Renal pelvis (tissue), 1 donor: ENCODE measurements at regions not wholly inside any gene's neighbourhood (a gene's known extent, or its start where the extent isn't known, plus 50 kb on each side); places are given as distances from the start of the nearest gene placed in this dataset.
A peak's percentile ranks its signal among the peaks of the same experiment; 100 is the strongest.
"Not testable (repeated sequence)": the region's sequence is repeated elsewhere in the genome, so short reads cannot be mapped to it uniquely, and the experiment has no call there.

Experiments
- DNase-seq: peaks from one replicate; pipeline ENCODE4 v3.0.0-alpha.2; 2013

DNA sequence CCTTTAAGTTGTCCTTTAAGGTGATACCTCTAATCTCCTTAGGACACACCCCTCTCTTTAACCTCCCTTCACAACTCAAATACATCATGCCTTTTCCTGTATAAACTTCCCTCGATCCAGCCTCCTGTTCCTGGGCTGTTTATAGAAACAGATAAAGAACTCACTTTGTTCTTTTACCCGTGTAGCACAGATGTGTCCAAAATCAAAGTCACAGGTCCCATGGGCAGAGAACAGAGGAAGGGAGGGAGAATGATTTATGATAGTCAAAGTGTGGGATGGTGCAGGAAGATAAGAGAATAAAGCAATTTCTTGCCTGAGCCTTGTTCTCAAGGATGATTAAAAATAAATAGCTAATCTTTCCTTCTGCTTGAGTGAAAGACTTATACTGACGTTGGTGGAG is 50.3 kb upstream of the CABCOCO1 start:
- peak; percentile 40 for DNase-seq

DNA sequence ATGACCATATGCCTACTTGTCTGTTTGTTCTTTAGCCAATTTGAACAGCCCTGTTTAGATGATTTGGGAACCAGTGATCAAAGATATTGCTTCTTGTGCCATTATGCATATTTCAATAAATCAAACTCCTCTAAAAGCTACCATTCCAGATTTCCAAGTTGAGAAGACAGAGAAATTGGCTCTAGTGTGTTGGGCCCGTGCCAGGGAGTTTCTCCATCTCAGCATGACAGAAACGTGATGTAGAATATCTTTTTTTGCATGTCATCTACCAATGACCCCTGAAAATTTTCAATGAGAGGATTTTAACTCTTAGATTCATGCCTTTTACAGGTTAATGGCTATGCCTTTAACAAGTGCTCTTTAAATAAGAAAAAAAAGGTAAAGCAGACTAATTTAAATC is 50.7 kb upstream of the CABCOCO1 start:
- no peak for DNase-seq

DNA sequence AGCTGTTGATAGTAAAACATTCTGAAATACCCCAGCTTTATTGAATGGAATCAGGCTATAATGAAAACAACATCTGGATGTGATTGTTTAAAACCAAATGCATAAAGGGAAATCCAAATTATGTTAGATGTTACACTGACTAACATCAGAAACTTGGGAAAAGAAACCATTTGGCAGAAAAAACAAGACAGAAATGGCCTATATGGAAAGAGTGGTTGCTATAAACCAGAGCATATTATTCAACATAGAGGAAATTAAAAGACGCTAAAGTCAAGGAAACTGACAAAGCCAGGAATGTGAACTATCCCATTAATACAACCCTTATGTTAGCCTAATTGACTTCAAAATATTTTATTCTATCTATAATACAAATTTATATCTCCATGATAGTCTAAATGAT is 53.0 kb upstream of the CABCOCO1 start:
- DNase-seq = no peak

DNA sequence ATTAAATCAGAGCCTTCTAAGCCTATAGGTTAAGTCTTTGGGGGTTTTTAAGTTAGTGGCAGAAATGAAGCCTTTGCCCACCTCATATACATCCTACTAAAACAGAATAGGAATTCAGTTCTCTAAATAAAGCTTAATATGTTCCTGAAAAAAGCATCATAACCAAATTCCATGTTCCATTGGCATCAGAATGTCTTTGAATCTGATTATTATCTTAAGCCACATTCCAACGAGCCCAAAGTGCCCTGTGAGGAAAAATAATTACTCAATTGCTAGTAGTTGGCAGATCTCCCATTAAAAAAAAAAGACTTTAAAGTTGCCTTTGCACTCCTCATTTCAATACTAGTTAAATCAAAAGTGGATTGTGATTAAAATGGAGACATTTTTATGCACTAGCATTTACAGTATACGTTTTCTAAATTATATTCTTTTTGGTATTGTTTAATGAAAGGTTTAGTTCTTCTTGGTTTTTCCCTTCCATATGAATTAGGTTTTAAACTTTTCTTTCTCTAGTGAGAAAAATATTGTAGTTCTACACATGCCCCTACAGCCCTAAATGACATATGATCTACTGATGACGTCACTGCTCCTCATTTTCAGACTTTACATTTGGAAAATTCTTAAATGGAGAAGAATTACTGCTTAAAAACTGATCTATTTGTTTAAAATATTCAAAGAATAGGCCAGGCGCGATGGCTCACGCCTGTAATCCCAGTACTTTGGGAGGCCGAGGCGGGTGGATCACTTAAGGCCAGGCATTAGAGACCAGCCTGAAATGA is 54.3 kb upstream of the CABCOCO1 start:
- no peak for DNase-seq

DNA sequence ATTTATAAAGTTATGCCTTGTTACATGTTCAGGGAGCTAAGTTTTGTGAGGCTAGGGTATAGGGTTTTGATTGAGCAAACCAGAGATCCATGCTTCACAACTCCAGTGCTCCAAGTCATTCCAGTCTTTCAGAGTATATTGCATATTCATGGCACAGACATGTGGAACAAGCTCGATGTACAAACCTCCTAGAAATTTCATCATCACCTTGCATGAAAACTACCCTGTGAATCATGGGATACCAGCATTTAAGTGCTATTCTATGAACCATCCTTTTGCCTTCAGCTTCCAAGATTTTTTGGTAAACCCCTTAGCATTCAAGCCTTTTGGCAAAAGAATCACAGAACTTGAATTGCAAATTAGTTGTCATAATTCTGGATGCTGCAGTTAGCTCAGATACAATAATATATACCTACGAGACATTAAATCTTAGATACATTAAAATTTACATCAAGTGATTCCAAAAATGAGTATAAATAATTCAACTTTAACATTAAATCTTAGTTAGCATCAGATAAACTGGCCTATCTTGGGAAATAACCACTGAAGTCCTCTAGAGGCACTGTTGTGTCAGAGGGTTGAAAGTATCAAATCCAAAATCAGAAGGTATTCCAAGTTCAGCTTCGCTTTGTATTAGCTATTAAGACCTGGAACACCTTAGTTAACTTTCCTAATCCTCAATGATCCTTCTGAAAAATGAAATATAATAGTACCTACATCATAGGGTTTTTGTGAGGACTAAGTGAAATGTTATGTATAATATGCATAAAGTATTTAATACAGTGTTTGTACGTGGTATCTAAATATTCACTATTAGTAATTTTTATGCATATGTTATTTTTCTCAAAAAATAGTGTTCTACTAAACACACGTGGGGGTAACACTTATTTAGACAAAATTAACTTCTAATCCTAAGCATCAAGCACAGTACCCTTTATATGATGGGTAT is 55.5 kb upstream of the CABCOCO1 start:
- DNase-seq = no peak

DNA sequence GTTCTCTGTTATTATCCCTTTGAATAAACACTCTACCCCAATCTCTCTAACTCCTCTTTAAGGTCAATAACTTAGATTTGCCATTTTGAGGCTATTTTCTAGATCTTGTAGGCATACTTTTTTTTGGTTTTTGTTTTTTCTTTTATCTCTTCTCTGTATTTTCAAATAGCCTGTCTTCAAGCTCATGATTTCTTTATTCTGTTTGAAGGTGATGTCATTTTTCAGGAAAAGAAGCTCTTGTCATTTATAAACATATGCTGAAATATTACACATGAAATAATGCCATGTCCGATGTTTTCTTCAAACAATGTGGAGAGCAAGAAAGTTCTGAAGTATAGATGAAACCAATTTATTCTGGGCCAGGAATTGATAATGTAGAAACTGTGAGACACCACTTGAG is 57.5 kb upstream of the CABCOCO1 start:
- no peak for DNase-seq

DNA sequence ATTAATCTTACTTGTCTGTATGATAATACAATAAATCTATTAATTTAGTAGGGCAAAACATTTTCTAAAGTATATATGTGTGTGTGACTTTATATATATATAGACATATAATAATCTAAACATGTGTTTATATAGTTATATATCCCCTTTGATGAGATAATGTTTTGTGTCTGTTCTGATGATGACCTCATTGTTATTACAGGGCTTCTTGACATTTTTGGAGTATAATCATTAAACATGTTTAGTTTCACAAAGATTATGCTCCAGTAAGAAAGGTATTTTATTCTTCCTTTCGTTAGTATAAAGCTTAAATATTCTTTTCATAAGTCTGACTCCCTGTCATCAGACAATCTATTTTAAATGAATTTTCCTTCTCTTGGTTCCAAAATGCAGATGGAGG is 62.3 kb upstream of the CABCOCO1 start:
- no peak for DNase-seq

DNA sequence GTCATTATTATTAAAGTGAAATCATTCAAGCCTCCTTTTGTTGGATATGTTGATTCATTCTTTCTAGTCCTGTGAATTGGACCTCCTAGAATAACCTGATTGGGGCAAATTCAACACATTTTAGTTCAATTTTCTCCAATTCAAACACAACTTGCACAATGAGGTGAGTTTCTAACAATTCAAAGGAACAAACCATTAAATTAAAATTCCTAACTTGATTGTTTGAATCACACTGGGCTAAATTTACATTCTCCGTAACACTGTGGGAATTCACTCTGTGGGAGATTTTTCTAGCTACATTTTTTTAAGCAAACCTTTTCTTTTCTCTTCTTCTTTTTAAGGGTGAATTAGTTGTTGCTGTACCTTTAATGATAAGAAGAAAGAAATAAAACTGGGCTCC is 68.3 kb upstream of the CABCOCO1 start:
- DNase-seq = no peak

DNA sequence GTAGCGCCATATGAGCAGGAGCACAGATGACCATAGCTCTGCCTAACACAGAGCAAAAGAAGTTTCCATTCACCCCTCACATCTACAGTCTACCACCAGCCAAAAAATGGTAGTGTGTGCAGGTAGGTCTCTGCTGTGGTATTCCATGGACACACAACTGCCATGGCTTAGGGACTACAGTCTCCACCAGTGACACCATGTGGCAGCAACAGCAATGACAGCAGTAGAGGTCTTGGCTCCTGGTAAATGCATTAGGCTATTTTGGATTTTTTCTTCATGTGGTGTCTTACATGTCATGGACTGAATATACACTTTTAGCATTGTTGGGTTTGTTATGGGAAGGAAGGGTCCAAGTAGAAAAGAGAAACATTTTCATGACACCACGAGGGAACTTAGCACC is 70.1 kb upstream of the CABCOCO1 start:
- no peak for DNase-seq

DNA sequence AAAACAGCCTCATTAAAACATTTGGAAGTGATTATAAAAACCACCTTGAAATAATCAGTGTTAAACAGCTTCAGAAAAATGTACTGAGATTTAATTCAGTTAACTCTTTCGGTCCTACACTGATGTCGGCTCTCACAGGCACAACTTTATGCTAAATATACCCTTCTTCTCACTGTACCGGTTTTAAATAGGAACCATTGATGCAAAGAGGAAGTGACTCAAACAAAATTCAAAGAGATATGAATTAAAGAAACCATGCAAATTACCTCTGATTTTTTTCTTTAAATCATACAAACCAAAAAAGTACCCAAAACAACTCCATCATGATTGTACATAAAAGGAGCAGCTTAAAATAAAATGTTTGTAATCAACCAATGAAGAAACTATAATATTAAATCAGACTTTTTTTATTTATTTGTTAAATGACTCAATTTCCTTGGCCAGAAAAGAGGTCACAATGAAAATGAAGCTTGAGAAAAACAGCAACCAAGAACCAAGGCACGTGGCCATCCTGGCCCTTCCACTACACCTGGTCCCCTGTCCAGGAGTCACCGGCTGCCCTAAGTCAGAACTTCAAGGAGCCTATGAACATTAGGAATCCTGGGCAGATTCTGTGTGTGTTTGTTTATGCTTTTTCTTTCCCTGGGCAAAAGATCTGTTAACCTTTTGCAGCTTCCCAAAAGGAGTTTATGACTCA is 73.0 kb upstream of the CABCOCO1 start:
- DNase-seq = no peak

DNA sequence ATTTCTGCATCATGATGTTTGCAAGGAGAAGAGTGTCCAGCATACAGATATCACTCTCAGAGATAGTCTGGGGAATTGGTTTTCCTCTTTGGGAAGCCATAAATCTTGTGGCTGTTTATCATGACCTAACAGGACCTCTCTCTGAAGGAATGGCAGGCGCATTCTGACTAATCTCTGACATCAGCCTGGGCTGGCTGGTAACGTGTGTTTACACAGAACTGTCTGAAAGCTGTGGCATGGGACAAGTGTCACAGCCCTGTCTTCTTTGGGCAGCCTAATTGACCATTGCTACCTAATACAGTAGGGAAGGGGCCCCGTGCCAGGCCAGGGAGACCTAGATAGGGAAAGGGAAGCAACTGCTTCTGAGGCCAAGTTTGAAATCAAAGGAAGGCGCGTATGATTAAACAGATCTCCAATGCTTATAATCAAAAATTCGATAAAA is 73.9 kb upstream of the CABCOCO1 start:
- no peak for DNase-seq

DNA sequence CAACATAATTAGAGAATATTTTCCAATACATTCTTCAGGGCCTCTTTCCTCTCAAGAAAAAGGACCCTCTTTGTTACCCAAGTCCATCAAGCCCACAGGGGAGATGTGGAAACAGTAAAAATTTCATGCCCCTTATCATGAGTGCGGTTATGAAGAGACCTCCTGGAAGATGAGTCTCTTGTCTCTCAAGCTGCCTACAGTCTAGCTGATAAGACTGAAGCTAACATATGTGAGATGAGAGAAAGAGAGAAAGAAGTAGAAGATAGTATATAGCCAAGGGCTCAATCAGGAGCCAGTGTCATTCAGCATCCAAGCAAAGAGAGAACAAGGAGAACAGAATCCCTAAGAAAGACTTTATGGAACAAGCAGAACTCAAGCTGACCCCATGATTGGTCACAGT is 75.9 kb upstream of the CABCOCO1 start:
- no peak for DNase-seq

DNA sequence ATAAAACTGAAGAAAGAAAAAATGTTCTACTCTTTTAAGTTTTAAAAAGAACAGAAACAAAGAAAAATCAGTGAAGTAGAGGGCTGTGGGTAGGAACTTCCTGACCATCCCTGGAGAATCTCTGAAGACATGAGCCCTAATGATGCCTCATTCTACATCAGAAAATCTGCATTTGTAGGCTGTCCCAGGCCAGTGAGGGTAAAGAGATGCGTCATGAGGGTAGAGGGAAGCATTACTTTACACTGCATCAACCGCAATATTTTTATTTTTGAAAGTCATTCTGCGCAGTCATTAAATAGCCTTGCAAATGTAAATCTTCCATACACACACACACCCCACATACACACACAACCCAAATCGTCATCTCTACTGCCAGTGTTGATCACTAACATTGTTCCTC is 82.1 kb upstream of the CABCOCO1 start:
- no peak for DNase-seq

DNA sequence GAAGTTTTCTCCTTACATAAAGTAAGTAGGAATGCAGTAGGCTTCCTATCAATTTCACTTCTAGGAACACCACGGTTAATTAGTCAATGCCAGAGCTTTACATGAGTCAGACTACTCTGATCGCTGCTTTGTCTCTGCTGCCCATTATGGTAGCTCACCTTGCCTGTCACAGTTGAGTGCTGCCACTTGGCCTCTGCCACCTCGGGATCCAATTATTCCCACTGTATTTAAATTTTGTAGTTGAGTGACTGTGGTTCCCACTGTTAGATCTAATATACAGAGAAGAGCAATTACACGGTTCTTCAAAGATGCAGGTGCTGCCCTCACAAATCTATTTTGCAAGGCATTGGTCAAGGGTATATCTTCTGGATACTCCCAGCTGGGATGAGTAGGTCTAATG is 92.5 kb upstream of the CABCOCO1 start:
- not testable (repeated sequence) for DNase-seq

DNA sequence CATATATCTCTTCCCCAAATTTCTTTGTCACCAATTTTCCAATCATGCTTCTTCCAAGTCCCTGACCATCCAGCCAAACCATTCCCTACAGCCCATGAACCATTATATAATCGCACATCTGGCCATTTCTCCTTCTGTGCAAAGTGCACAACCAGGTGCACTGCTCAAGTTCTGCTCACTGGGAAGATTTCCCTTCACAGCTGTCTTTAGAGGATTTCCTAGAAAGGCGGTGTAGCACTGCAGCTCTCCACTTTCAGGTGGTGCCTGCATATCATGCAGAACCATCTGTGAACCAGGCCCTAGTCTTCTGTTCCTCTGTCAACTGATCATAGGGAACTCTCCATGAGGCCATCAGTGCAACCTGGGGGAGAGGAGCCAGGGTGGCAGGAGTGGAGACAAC is 95.0 kb upstream of the CABCOCO1 start:
- no peak for DNase-seq

DNA sequence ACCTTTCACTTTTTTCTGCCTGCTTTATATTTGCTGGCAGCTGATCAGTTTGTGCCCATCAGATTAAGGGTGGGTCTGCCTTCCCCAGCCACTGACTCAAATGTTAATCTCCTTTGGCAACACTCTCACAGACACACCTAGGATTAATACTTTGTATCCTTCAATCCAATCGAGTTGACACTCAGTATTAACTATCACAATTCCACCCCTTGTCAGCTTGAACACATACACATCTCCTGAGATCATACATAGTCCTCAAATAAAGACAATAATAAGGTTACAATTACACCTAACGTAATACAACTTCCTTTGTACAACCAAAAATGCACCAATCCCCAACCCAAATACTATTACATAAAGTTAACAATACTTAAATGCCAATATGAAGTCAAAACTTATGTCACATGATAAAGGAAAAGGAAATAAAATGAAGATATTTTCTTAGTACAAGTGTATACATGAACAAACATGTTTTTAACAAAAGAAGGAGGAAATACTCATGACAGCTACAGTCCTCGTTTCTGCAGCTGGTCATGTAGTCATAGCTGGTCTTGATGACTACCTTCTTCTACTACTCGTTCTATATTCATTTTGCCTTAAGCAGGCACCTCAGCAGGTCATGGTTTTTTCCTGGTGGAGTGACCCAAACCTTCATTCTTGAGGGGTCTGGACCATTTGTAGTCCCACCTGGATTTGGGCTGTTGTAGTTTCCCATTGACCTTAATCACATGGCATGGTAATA is 96.7 kb upstream of the CABCOCO1 start:
- DNase-seq = no peak

DNA sequence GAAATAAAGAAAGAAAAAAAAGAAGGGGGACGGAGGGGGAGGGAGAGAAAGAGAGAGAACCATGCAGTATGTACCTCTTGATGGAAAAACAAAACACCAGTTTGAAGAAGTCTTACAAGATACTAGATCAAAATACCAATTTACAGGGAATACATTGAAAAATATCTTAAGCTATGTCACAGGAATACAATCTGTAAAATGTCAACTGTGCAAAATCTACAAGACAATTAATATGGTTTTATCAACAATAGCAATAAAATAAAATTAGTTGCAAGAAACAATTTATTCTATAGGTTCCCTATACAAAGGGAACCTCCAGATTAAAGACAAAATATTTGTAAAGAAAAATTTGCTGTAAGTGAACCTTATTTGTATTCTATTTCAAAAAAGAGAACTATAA is 98.3 kb upstream of the CABCOCO1 start:
- no peak for DNase-seq

DNA sequence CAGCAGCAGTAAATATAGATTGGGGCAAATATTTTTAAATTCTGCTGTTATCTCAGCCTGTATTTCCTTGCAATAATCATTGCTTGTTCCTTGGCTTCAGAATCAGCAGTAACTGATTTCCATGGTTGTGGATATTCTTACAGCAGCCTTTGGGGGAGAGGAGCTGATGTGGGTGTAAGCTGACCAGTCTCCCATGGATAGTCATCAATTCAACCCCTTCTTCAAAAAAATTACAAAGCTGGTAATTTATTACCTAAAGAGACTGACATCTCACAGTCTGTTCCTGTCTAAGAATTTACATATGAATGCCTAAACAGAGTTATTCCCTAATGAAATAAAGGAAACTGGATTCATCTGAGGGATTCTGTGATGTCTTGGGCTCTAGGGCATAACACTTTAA is 103.1 kb upstream of the CABCOCO1 start:
- no peak for DNase-seq

DNA sequence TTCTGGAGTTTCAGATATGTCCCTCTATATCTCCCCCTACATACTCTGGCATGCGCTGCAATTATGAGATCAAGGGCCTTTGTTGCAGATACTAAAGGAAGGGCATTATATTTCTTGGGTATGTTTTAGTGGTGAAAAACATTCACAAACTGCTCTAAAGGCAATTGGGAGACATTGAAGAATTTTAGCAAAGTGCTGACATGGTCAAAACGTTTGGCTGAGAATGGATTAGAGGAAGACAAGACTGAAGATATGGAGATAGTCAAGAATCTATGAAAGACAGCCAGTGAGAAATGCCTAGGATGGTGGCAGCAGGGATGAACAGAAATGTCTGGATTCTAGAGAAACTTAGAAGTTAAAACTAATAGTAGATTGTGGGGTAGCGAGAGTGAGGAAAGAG is 104.5 kb upstream of the CABCOCO1 start:
- DNase-seq = no peak

DNA sequence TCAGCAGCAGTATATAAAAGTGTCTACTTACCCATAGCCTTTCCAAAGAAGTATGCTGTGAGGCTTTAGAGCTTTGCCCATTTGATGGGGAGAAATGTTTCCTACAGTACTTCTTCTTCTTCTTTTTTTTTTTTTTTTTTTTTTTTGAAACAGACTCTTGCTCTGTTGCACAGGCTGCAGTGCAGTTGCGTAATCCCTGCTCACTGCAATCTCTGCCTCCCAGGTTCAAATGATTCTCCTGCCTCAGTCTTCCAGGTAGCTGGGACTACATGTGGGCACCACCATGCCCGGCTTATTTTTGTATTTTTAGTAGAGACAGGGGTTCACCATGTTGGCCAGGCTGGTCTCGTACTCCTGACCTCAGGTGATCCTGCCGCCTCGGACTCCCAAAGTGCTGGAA is 101.7 kb upstream of the TMEM26 start:
- DNase-seq = no peak

DNA sequence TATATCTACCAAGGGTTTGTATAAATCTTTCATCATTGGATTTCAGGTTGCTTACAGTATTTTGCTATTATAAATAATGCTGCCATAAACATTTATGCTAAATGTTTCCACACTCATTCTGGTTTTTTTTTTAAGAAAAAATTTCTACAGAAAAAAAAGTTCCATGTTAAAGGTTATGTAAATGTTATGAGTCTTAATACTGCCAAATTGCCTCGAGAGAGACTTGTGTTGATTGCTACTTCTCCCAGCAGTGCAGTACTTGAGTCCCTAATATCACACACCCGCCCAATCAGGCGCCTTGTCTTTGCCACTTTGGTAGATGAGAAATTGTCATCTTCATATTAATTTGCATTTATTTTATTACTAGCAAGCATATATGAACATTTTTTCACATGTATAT is 96.7 kb upstream of the TMEM26 start:
- no peak for DNase-seq

DNA sequence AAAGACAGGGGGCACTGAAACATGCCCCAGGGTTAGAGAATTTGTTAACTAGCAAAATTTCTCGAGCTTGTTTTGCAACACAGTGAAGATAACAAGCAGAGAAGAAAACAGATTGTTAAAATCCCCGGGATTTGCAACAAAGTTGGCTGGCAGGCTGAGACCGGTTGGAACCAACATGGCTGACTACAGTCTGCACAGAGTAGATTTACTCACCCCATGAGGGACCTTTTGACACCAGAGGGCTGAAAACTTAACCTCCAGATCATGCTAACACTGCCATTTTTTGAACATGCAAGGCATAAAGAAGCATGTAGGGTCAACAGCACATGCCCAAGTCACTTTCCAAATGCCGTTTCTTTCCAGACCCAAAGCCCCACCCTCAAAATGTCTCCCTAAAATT is 95.2 kb upstream of the TMEM26 start:
- no peak for DNase-seq
